ENCODE measurements at regions not wholly inside any gene's neighbourhood (a gene's known extent, or its start where the extent isn't known, plus 50 kb on each side); places are given as distances from the start of the nearest gene placed in this dataset.

- no peak for DNase-seq
These were observed 50.0 kb upstream of the DOCK9 start for GRCh38 chr13:99027661-99028425.

- DNase-seq, result no peak
These were observed 51.0 kb upstream of the DOCK9 start for GRCh38 chr13:99028890-99029289.

GRCh38 chr13:99029576-99029975, 51.7 kb upstream of the DOCK9 start:
- no peak for DNase-seq

GRCh38 chr13:99030326-99030725, 52.5 kb upstream of the DOCK9 start:
- no peak for DNase-seq

DNA sequence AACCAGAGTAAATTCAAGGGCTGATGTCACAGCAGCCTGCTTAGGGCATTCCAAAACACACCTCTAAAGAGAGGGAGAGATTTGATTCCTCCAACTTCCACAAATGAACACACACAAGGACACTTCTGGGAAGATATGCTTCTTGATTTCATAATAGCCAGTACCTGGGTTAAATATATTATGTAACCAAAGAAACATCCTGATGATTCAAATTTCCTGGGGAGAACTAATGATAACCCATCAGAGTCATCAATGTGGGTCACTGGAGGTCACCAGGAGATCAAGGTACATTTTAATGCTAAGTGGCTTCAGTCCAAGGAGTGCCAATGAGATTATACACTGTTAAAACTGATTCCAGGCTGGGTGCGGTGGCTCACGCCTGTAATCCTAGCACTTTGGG, 54.0 kb upstream of the DOCK9 start:
- DNase-seq, result no peak

- no peak for DNase-seq
These were observed 56.0 kb upstream of the DOCK9 start for GRCh38 chr13:99033814-99034213.

DNA sequence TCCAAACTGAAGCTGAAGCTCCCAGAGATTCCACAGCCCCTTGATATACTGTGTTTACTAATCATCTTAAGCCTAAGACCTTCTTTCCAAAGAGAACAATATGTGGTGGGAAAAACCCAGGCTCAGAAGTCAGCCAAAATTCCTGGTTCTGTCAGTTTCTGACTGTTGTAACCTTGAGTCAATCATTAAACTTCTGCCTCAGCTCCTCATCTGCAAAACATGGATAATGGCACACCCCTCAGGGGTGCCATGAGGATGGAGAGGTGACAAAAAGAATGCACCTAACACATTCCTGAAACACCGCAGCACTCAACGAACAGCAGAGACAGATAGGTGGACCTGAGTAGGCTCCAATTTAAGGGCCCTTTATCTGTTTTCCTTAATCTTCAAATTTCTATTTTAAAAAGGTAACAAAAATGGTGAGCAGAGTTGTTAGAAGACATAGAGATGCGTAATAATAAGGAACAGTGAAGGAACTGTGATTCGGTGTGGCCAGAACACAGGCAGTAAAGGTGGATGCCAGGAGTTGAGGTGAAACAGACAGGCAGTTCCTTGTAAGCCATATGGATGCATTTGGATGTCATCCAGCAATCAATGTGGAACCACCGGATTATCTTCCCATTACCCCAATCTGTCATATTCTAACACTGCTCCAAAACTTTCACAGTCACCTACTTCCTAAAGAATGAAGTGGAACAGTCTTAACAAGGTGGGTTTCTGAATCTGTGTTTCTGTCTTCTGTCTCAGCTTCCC, 56.6 kb upstream of the DOCK9 start:
- DNase-seq, result no peak

DNA sequence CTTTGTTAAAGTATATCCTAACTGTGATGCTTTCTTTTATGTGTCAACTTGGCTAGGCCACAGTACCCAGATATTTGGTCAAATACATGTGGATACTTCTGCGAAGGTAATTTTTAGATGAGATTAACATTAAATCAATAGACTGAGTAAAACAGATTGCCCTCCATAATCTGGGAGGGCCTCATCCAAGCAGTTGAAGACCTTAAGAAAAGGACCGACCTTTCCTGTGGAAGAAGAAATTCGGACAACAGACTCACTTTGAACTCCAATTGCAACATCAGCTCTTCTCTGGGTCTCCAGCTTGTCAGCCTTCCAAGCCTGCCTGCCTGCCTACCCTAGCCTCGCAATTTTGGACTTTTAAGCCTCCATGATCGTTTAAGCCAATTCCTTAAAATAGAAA, 57.9 kb upstream of the DOCK9 start:
- no peak for DNase-seq

DNA sequence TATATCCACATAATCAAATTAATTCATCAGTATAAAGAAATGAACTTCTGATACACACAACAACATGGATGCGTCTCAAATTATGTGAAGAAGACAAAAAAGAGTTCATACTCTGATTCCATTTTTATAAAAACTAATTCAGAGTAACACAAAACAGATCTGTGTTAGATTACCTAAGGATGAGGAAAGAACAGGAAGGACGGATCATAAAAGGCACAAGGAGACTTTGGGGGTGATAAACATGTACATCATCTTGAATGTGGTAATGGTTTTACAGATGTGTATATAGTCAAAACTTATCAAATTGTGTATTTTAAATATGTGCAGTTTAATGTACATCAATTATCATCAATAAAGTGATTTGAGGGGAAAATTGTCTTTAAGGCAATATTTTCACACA, 59.9 kb upstream of the DOCK9 start:
- no peak for DNase-seq

DNA sequence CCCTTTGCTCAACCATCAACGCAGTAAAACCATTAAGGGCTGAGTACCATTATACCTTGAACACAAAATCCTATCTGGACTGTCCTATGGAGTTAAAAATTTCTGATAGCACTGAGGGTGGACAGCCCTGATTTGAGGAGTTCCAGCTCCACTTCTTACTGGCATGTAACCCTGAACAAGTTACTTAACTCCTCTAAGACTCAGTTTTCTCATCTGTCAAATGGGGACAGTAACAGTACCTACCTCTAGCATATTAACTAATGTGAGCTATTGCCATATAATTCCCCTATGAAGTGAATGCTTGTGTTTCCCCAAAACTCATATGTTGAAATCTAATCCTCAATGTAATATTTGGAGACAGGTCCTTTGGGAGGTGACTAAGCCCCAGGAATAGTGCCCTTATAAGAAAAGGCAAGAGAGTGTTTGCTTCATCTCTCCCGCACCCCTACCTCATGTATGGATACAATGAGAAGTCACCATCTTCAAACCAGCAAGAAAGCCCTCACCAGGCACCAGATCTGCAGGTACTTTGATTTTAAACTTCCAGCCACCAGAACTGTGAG, 61.9 kb upstream of the DOCK9 start:
- DNase-seq, result no peak

GRCh38 chr13:99040536-99041131, 62.8 kb upstream of the DOCK9 start:
- DNase-seq, result no peak

- no peak for DNase-seq
These were observed 63.5 kb upstream of the DOCK9 start for GRCh38 chr13:99041337-99041736.

- no peak for DNase-seq
These were observed 63.9 kb upstream of the DOCK9 start for GRCh38 chr13:99041788-99042187.

DNA sequence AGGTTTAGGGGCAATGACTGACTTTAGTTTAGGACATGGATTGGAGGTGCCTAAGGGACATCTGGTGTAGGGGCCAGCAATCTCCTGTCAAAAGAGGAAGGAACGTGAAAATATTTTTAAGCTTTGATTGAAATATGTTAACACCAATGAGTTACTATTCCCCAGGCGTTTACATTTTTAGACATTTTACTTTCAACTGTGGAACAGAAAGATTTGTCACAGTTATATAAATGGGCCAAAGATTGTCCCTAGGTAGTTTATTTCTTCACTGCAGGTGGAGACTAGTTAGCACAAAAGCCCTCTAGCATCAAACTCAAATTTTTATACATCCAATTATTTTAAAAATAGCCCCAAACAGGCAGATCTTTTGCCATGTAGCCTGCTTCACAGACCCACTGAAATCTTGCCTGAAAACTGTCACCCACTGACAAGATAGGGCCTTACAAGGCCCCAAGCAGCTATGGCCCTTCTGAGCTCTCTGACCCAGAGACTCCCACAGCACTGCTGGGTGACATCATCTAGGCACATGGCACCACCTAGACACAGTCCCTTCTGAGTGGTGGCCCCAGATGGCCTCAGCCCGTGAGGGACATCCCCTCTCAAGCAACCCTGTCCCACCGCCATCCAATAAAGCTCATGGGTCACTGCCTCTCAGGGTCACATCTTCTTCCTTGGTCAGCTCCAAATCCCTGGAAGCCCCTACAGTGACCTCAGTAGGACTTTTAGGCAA, 64.8 kb upstream of the DOCK9 start:
- DNase-seq, result no peak

DNA sequence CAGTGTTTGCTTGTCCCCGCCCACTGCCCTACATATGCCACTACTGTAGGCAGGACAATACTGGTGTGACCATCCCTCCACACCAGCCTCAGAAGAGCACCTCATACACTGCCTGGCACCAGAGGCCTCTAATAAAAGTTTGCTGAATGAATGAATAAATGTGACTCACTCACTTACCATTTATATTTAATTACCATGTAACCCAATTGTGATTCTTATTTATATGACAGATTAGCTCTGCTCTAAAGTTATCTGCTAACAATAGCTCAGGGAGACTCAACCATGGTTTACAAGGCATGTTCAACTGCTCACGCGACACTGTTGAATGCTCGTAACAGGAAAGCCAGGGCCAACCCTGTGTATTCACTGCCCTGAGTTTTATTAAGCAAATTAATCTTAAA, 66.0 kb upstream of the DOCK9 start:
- DNase-seq, result no peak

DNA sequence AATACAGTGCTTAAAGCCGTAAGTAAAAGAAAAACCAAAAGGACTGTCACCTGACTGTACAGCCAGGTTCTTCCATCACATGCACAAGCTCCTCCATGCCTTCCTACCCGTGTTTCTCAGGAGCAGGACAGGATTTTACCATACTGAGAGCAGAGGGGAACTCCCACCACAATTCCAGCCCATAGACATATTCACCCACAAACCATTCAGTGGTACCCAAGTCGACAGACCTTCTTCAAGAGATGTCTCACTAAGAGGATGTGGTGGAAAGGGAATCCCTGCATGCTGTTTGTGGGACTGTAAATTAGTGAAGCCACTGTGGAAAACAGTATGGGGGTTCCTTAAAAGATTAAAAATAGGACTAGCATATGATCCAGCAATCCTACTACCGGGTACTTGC, 66.9 kb upstream of the DOCK9 start:
- no peak for DNase-seq

DNA sequence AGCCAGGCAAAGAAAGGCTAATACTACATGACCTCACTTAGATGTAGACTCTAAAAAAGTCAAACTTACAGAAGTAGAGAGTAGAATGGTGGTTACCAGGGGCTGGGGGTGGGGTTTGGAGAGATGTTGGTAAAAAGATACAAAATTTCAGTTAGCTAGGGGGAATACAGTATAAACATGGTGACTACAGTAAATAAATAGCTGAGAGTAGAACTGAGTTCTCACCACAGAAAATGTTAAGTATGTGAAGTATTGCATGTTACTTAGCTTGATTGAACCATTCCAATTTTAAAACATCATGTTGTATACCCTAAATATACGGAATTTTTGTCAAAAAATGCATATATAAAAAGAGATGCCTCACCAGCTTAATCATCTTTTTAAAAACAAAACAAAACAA, 67.5 kb upstream of the DOCK9 start:
- DNase-seq, result no peak

DNA sequence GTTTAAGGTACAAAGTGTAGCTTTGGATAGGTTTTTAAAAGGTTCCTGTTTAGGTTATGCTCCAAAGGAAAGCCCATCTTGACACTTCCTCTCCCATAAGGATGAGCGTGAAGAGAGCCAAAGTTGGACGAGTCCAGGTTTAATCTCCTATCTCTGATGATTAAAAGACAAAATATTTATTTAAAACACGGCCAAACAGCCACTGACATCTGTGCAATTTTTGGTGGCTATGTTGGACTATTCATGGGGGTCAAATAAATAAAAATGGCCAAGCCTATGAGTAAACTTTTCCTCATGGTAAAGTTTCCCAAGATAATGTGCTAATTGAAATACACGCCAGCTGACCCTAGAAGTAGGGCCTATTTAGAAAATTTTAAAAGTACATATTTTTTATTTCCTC, 69.0 kb upstream of the DOCK9 start:
- DNase-seq, result no peak

DNA sequence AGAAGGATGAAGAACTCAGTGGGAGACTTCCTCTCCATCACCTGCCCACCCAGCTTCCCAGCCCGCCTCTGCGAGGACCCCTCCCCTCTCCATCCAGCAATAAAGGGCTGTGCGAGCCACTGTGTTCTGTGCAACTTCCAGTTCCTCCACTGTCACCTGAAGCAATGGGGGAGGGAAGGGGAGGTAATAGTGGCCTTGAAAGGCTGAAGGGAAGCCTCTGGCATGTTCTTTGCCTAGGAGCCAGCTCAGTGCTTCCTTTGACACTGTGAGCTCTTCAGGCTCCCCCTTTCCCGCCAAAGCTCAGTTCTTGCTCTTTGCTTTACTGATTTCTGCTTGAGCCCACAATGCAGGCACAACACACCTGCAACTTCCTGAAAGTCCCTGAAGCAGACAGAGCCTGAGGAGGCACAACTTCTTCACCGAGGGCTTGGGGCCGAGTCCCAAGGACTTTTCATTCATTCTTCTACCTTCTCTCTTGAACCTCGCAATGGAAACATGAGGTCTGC, 73.2 kb upstream of the DOCK9 start:
- no peak for DNase-seq

- no peak for DNase-seq
These were observed 74.0 kb upstream of the DOCK9 start for GRCh38 chr13:99051768-99052455.

DNA sequence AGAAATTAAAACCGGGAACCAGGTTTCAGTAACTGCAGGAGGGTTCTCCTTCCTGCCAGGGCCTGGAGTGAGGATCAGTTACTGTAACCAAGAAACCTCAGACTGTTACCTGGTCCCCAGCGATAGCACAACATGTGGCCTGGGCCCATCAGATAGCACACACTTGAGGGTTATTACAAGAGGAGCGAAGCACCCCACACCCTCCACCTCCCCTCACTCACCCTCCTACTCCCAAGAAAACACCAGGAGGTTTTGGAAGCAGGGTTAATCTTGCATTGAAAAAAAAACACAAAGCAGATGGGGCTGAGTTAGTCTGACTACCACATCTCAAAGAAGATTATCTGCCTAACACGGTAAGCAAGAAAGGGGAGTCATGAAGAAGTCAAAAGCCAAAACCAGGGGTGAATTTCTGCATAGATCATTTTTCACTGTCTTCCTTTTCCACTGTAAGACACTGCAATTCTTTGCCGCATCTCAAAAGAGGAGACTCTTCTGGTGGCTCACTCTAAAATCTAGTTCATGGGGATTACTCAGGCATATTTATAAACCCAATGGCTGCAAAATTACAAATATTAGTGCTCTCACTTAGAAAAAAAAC, 75.9 kb upstream of the DOCK9 start:
- DNase-seq, result no peak

GRCh38 chr13:99055281-99055680, 77.4 kb upstream of the DOCK9 start:
- no peak for DNase-seq

Data from GF-D8 (cell line).